ENCODE measurements at regions not wholly inside any gene's neighbourhood (a gene's known extent, or its start where the extent isn't known, plus 50 kb on each side); places are given as distances from the start of the nearest gene placed in this dataset.

- intact Hi-C loops (cut with DNase I), result no loop called here
- DNase-seq (no peak), ATAC-seq (peak; percentile 48)
- Histone ChIP-seq H3K27ac (no peak overlapping the region), H3K4me3 (no peak overlapping the region), H3K36me3 (replicated peaks in 1 of 2; ENCODE audit: insufficient read depth in 1 of 2, low read depth in 2 of 2) (no peaks in the 10 kb centered on the region), H3K4me1 (no peaks in the 10 kb centered on the region), H3K27me3 (no peaks in the 10 kb centered on the region), H3K9me3 (no peaks in the 10 kb centered on the region)
- TF ChIP-seq CTCF (IDR thresholded peaks at IDR 0.05) (no peak), POLR2A (IDR thresholded peaks at IDR 0.05) (no peak)
- WGBS, 2 donors, result 70 to 88% methylated on average over 18 to 28 of the region's 28 CpGs
Measured at GRCh38 chr7:155166673-155167370, 96.7 kb downstream of the HTR5A start.

GRCh38 chr7:155167706-155168365 is 97.7 kb downstream of the HTR5A start:
- TF ChIP-seq POLR2A (IDR thresholded peaks at IDR 0.05), result no peak
- TF ChIP-seq CTCF (IDR thresholded peaks at IDR 0.05), result no peak
- H3K27ac ChIP-seq, result no peak overlapping the region
- no peaks in the 10 kb centered on the region for H3K36me3 ChIP-seq (replicated peaks in 1 of 2; ENCODE audit: insufficient read depth in 1 of 2, low read depth in 2 of 2)
- no peaks in the 10 kb centered on the region for H3K9me3 ChIP-seq
- ATAC-seq, result no peak
- intact Hi-C loops (cut with DNase I), result no loop called here
- H3K4me1 ChIP-seq, result no peaks in the 10 kb centered on the region
- no peak for DNase-seq
- H3K4me3 ChIP-seq, result no peak overlapping the region
- no peaks in the 10 kb centered on the region for H3K27me3 ChIP-seq
- WGBS, 2 donors, result 76 to 81% methylated on average over 12 to 19 of the region's 19 CpGs

GRCh38 chr7:155168597-155169480 is 98.7 kb downstream of the HTR5A start:
- intact Hi-C loops (cut with DNase I), result no loop called here
- no peak overlapping the region for H3K27ac ChIP-seq
- no peaks in the 10 kb centered on the region for H3K27me3 ChIP-seq
- no peak for TF ChIP-seq CTCF (IDR thresholded peaks at IDR 0.05)
- no peak for TF ChIP-seq POLR2A (IDR thresholded peaks at IDR 0.05)
- 80 to 86% methylated on average over 12 to 14 of the region's 14 CpGs for WGBS, 2 donors
- no peaks in the 10 kb centered on the region for H3K4me1 ChIP-seq
- no peak overlapping the region for H3K4me3 ChIP-seq
- DNase-seq (no peak), ATAC-seq (no peak)
- H3K9me3 ChIP-seq, result no peaks in the 10 kb centered on the region
- H3K36me3 ChIP-seq (replicated peaks in 1 of 2; ENCODE audit: insufficient read depth in 1 of 2, low read depth in 2 of 2), result no peaks in the 10 kb centered on the region

- Histone ChIP-seq H3K4me1 (no peaks in the 10 kb centered on the region), H3K27ac (no peak overlapping the region), H3K36me3 (replicated peaks in 1 of 2; ENCODE audit: insufficient read depth in 1 of 2, low read depth in 2 of 2) (no peaks in the 10 kb centered on the region), H3K27me3 (no peaks in the 10 kb centered on the region), H3K9me3 (no peaks in the 10 kb centered on the region), H3K4me3 (no peak overlapping the region)
- 69 to 73% methylated on average over 12 to 13 of the region's 13 CpGs for WGBS, 2 donors
- no peak for TF ChIP-seq CTCF (IDR thresholded peaks at IDR 0.05)
- TF ChIP-seq POLR2A (IDR thresholded peaks at IDR 0.05), result no peak
- ATAC-seq (no peak), DNase-seq (no peak)
- intact Hi-C loops (cut with DNase I), result no loop called here
Measured at GRCh38 chr7:155169498-155170065, 99.5 kb downstream of the HTR5A start.

Measured in body of pancreas (tissue), 4 donors.